Tibial nerve (tissue), 4 donors: ENCODE measurements at regions not wholly inside any gene's neighbourhood (a gene's known extent, or its start where the extent isn't known, plus 50 kb on each side); places are given as distances from the start of the nearest gene placed in this dataset.

Experiments
- EP300 ChIP-seq, 2 donors: sonication (generic); formaldehyde crosslinking; IDR thresholded peaks; one replicate each; pipeline ENCODE4 v1.6.1; 2017; ENCODE audit warnings: antibody characterized with exemption in 2 of 2, mild to moderate bottlenecking in 1 of 2
- TF ChIP-seq, protein P1 (sequence below), 5 experiments: fragments of 200-600 bp in 3 of 5; fragments of 450-650 bp in 2 of 5; sonication (generic) in 3 of 5; IDR thresholded peaks; one replicate each; pipeline ENCODE4 v1.5.1; 2016 to 2019; ENCODE audit warnings: antibody characterized with exemption in 5 of 5, mild to moderate bottlenecking in 3 of 5, moderate library complexity in 2 of 5

DNA sequence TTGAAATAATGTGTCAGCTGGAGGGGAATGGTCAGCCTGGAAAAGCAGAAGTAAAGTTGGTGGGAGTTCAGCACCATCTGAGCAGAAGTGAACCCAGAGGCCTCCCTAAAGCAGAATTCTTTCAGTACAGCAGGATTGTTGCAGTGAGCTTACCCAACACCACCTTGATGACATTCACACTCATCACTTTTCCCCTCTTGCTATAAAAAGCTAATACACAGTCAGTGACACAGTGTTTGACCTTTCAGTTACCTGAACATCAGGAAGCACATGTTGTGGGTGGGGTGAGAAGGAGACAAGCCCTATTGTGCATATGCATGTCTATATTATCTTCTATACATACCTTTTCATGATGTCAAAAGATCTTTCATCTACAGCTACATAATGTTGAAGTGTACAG, 624.7 kb upstream of the ZFP42 start:
- TF ChIP-seq, protein P1, sequence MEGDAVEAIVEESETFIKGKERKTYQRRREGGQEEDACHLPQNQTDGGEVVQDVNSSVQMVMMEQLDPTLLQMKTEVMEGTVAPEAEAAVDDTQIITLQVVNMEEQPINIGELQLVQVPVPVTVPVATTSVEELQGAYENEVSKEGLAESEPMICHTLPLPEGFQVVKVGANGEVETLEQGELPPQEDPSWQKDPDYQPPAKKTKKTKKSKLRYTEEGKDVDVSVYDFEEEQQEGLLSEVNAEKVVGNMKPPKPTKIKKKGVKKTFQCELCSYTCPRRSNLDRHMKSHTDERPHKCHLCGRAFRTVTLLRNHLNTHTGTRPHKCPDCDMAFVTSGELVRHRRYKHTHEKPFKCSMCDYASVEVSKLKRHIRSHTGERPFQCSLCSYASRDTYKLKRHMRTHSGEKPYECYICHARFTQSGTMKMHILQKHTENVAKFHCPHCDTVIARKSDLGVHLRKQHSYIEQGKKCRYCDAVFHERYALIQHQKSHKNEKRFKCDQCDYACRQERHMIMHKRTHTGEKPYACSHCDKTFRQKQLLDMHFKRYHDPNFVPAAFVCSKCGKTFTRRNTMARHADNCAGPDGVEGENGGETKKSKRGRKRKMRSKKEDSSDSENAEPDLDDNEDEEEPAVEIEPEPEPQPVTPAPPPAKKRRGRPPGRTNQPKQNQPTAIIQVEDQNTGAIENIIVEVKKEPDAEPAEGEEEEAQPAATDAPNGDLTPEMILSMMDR (IDR thresholded peaks at IDR 0.05): no peak
- TF ChIP-seq EP300 (IDR thresholded peaks at IDR 0.05): no peak
